Endothelial cell of umbilical vein (primary cell): ENCODE measurements at regions not wholly inside any gene's neighbourhood (a gene's known extent, or its start where the extent isn't known, plus 50 kb on each side); places are given as distances from the start of the nearest gene placed in this dataset.

Source experiments
- BruUV-seq: library from RNA; stranded (reverse); fragments of 400-500 nt; replicated peaks from 2 replicates; lab custom pipeline; 2021; lab: Mats Ljungman, UMichigan
- CTCF ChIA-PET: fragments of 300-600, 350-600 bp; sonication (Branson Sonifier 250); formaldehyde crosslinking; loops from one replicate; lab custom pipeline; 2021; ENCODE audit warnings: antibody characterized with exemption, inconsistent platforms; lab: Charles Lee
- POLR2A ChIA-PET: fragments of 300-600, 350-600 bp; sonication (Branson Sonifier 250); formaldehyde crosslinking; loops from one replicate; lab custom pipeline; 2021; ENCODE audit warnings: antibody characterized with exemption, inconsistent platforms; lab: Charles Lee
- DNase-seq: peaks from one replicate; pipeline ENCODE4 v3.0.0-alpha.2; 2011; ENCODE audit warnings: low read depth, low spot score
- FAIRE-seq: peaks from 2 replicates; lab custom pipeline; 2011; peaks lifted over from hg19 to GRCh38; lab: Jason Lieb, UNC
- H2AFZ ChIP-seq: 2 replicates; pipeline ENCODE4 v1.6.0; 2012; ENCODE audit warnings: low read depth, low read length, control low read depth, inconsistent platforms
- H3K27ac ChIP-seq: 2 replicates; pipeline ENCODE4 v1.5.1; 2011; ENCODE audit warnings: low read depth, mild to moderate bottlenecking, control low read depth, low read length, moderate library complexity; ENCODE audit not compliant: insufficient read depth
- H3K27me3 ChIP-seq, 2 experiments: 2 replicates each; pipeline versions ENCODE4 v1.6.0 to v1.6.1; 2011; ENCODE audit warnings: low read length in 2 of 2, mixed read lengths in 1 of 2; ENCODE audit not compliant: control insufficient read depth in 2 of 2, insufficient read depth in 2 of 2
- H3K36me3 ChIP-seq, 2 experiments: 2 replicates in 1 of 2; 3 replicates in 1 of 2; pipeline ENCODE4 v1.5.1; 2011; ENCODE audit warnings: low read length in 2 of 2, mild to moderate bottlenecking in 1 of 2, moderate library complexity in 1 of 2; ENCODE audit not compliant: control insufficient read depth in 2 of 2, insufficient read depth in 2 of 2; ENCODE audit errors: extremely low read depth in 1 of 2
- H3K4me1 ChIP-seq: 3 replicates; pipeline ENCODE4 v1.5.1; 2011; ENCODE audit warnings: mild to moderate bottlenecking, low read length; ENCODE audit not compliant: control insufficient read depth, insufficient read depth; ENCODE audit errors: extremely low read depth
- H3K4me2 ChIP-seq: 2 replicates; pipeline ENCODE4 v1.6.1; 2011; ENCODE audit warnings: low read length, control low read depth, mixed read lengths; ENCODE audit not compliant: insufficient read depth
- H3K4me3 ChIP-seq, 3 experiments: fragments of 200-600 bp in 1 of 3; sonication (generic), shearing (Covaris generic) in 1 of 3; replicated peaks in 1 of 3; 2 replicates each; pipeline ENCODE4 v1.5.1; 2011 to 2016; ENCODE audit warnings: control low read depth in 3 of 3, low read length in 3 of 3, mild to moderate bottlenecking in 2 of 3, inconsistent platforms in 1 of 3, low read depth in 1 of 3, moderate library complexity in 1 of 3; ENCODE audit not compliant: insufficient read depth in 1 of 3
- H3K79me2 ChIP-seq: 2 replicates; pipeline ENCODE4 v1.6.0; 2012; ENCODE audit warnings: low read length, inconsistent platforms; ENCODE audit not compliant: control insufficient read depth, insufficient read depth
- H3K9ac ChIP-seq: replicated peaks from 2 replicates; pipeline ENCODE3; 2011; ENCODE audit warnings: low read length, control low read depth; ENCODE audit not compliant: insufficient read depth; ENCODE audit errors: extremely low read depth
- H3K9me1 ChIP-seq: replicated peaks from 3 replicates; pipeline ENCODE4 v1.6.0; 2011; ENCODE audit warnings: mild to moderate bottlenecking, low read length; ENCODE audit not compliant: control insufficient read depth, insufficient read depth; ENCODE audit errors: extremely low read depth
- H3K9me3 ChIP-seq: replicated peaks from 2 replicates; pipeline ENCODE4 v1.5.1; 2012; ENCODE audit warnings: low read length, inconsistent platforms; ENCODE audit not compliant: control insufficient read depth, insufficient read depth
- H4K20me1 ChIP-seq: replicated peaks from 2 replicates; pipeline ENCODE3; 2011; ENCODE audit warnings: mild to moderate bottlenecking, low read length; ENCODE audit not compliant: control insufficient read depth, insufficient read depth; ENCODE audit errors: extremely low read depth
- EZH2 ChIP-seq: IDR thresholded peaks from 2 replicates; pipeline ENCODE4 v1.6.1; 2012; ENCODE audit warnings: borderline replicate concordance, low read depth, mild to moderate bottlenecking, moderate library complexity, low read length, inconsistent platforms; ENCODE audit not compliant: severe bottlenecking
- FOS ChIP-seq: IDR thresholded peaks from 2 replicates; pipeline ENCODE4 v1.6.1; 2011; ENCODE audit warnings: mild to moderate bottlenecking, low read length, moderate library complexity, borderline replicate concordance; ENCODE audit not compliant: insufficient read depth
- GATA2 ChIP-seq: IDR thresholded peaks from 2 replicates; pipeline ENCODE4 v1.7.0; 2011; ENCODE audit warnings: low read depth, mild to moderate bottlenecking, moderate library complexity, mixed read lengths, low read length; ENCODE audit not compliant: insufficient read length, insufficient read depth
- JUN ChIP-seq: IDR thresholded peaks from 2 replicates; pipeline ENCODE4 v1.6.1; 2011; ENCODE audit warnings: borderline replicate concordance, low read depth; ENCODE audit not compliant: insufficient read length, insufficient read depth
- MYC ChIP-seq: IDR thresholded peaks from one replicate; pipeline ENCODE4 v1.6.1; 2011; ENCODE audit warnings: mild to moderate bottlenecking, low read depth, low read length
- POLR2A ChIP-seq: IDR thresholded peaks from 2 replicates; pipeline ENCODE4 v1.6.1; 2012; ENCODE audit warnings: low read depth, mild to moderate bottlenecking, control low read depth, low read length
- POLR2AphosphoS5 ChIP-seq: IDR thresholded peaks from 2 replicates; pipeline ENCODE4 v1.6.1; 2012; ENCODE audit warnings: low read depth, mild to moderate bottlenecking, control low read depth, low read length, moderate library complexity; ENCODE audit not compliant: insufficient read depth
- dilution Hi-C: fragments of 300-500 bp; cut with MboI; formaldehyde crosslinking; loops from one replicate; pipeline ENCODE4 v1.15.0; 2019; ENCODE audit warnings: low sequenced_read_pairs; ENCODE audit not compliant: extremely low pct_ligation_motif_present
- intact Hi-C: fragments of 100-400 bp; cut with micrococcal nuclease; formaldehyde crosslinking; loops from one replicate; pipeline ENCODE4 v1.10.0; 2022
- TF ChIP-seq, protein P1 (sequence below): IDR thresholded peaks from 2 replicates; pipeline ENCODE4 v1.6.1; 2011; ENCODE audit not compliant: insufficient read depth, insufficient read length
- TF ChIP-seq, protein P2 (sequence below), 2 donors: IDR thresholded peaks; 1 replicate in 1 of 2; 2 replicates in 1 of 2; pipeline ENCODE4 v1.5.1; 2011; ENCODE audit warnings: low read length in 2 of 2, mild to moderate bottlenecking in 2 of 2, moderate library complexity in 2 of 2, control low read depth in 1 of 2, inconsistent platforms in 1 of 2, low read depth in 1 of 2; ENCODE audit not compliant: insufficient read depth in 1 of 2; ENCODE audit errors: extremely low read depth in 1 of 2

DNA sequence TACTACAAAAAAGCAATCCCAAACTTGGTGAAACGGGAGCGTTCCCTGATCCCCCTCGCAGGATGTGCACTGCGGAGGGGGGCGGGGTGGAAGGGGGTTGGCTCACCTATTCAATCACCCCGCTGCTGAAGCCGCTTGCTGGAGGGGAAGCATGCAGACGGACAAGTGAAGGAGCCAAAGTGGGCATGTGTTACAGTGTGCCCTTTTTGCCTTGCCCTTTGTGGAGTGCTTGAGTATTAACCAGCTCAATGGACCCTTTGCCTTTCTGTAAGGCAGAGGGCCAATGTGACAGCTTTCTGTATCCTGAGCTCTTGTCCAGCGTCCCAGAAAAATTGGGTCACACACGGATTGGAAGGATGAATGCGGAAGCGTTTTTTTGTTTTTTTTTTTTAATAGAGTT, 348.9 kb upstream of the NPSR1 start:
- no peaks in the 10 kb centered on the region for H3K4me1 ChIP-seq
- no peak for FAIRE-seq
- no peaks in the 10 kb centered on the region for H4K20me1 ChIP-seq
- no peak overlapping the region for H2AFZ ChIP-seq
- no peak overlapping the region for H3K4me3 ChIP-seq
- TF ChIP-seq POLR2AphosphoS5 (no peak), GATA2 (no peak), MYC (no peak), POLR2A (no peak), FOS (no peak), EZH2 (no peak), JUN (no peak)
- TF ChIP-seq, protein P1, sequence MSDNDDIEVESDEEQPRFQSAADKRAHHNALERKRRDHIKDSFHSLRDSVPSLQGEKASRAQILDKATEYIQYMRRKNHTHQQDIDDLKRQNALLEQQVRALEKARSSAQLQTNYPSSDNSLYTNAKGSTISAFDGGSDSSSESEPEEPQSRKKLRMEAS, result no peak
- TF ChIP-seq, protein P2, sequence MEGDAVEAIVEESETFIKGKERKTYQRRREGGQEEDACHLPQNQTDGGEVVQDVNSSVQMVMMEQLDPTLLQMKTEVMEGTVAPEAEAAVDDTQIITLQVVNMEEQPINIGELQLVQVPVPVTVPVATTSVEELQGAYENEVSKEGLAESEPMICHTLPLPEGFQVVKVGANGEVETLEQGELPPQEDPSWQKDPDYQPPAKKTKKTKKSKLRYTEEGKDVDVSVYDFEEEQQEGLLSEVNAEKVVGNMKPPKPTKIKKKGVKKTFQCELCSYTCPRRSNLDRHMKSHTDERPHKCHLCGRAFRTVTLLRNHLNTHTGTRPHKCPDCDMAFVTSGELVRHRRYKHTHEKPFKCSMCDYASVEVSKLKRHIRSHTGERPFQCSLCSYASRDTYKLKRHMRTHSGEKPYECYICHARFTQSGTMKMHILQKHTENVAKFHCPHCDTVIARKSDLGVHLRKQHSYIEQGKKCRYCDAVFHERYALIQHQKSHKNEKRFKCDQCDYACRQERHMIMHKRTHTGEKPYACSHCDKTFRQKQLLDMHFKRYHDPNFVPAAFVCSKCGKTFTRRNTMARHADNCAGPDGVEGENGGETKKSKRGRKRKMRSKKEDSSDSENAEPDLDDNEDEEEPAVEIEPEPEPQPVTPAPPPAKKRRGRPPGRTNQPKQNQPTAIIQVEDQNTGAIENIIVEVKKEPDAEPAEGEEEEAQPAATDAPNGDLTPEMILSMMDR (IDR thresholded peaks at IDR 0.05; ENCODE audit: extremely low read depth in 1 of 2, insufficient read depth in 1 of 2, low read depth in 1 of 2, low read length in 2 of 2), result no peak
- no TSS peak for BruUV-seq
- no peaks in the 10 kb centered on the region for H3K27me3 ChIP-seq
- no peaks in the 10 kb centered on the region for H3K9me1 ChIP-seq
- dilution Hi-C loops (no loop called here), intact Hi-C loops (no loop called here)
- no peak overlapping the region for H3K27ac ChIP-seq
- H3K4me2 ChIP-seq, result no peak overlapping the region
- no peaks in the 10 kb centered on the region for H3K9me3 ChIP-seq
- CTCF ChIA-PET, result interaction anchor here (3.4 kb wide), 1 partner anchor 11 kb away, joined by 18 read pairs; no protein-coding TSS in a partner anchor
- H3K9ac ChIP-seq, result no peak overlapping the region
- no peaks in the 10 kb centered on the region for H3K36me3 ChIP-seq
- POLR2A ChIA-PET, result no interaction called here
- DNase-seq, result no peak
- H3K79me2 ChIP-seq, result no peaks in the 10 kb centered on the region
